WTC11 (cell line): ENCODE measurements at regions not wholly inside any gene's neighbourhood (a gene's known extent, or its start where the extent isn't known, plus 50 kb on each side); places are given as distances from the start of the nearest gene placed in this dataset.

Source experiments
- ATAC-seq: fragments of 200-7000 bp; cut with Tn5 transposase; 2 replicates; pipeline ENCODE4 v1.10.0; 2021; ENCODE audit warnings: mild to moderate bottlenecking, moderate library complexity
- CTCF ChIA-PET: fragments of 300-600 bp; sonication (Branson Sonifier 250); formaldehyde crosslinking; loops from one replicate; lab custom pipeline; 2021; ENCODE audit warnings: antibody characterized with exemption; lab: Charles Lee
- POLR2A ChIA-PET: fragments of 350-600 bp; sonication (Branson Sonifier 250); formaldehyde crosslinking; loops from one replicate; lab custom pipeline; 2021; ENCODE audit warnings: antibody characterized with exemption; lab: Charles Lee
- DNase-seq: peaks from one replicate; pipeline ENCODE4 v3.0.0; 2021; ENCODE audit warnings: low spot score
- H3K27ac Mint-ChIP-seq: 2 replicates; pipeline ENCODE4 v1.8.0; 2021; ENCODE audit warnings: mixed read lengths
- H3K27me3 Mint-ChIP-seq: 2 replicates; pipeline ENCODE4 v1.8.0; 2021; ENCODE audit warnings: low read depth, mild to moderate bottlenecking, moderate library complexity, mixed read lengths
- H3K36me3 Mint-ChIP-seq: 2 replicates; pipeline ENCODE4 v1.8.0; 2021; ENCODE audit warnings: mixed read lengths
- H3K4me1 Mint-ChIP-seq: 2 replicates; pipeline ENCODE4 v1.8.0; 2022; ENCODE audit warnings: mixed read lengths
- H3K4me3 Mint-ChIP-seq: 2 replicates; pipeline ENCODE4 v1.8.0; 2021; ENCODE audit warnings: mild to moderate bottlenecking, moderate library complexity, mixed read lengths
- H3K9me3 Mint-ChIP-seq: 2 replicates; pipeline ENCODE4 v1.8.0; 2021; ENCODE audit warnings: mixed read lengths
- ELF4 ChIP-seq: sonication (generic); formaldehyde crosslinking; IDR thresholded peaks from 2 replicates; pipeline ENCODE4 v1.8.1; 2022; ENCODE audit warnings: low read depth, mild to moderate bottlenecking, moderate library complexity, missing genetic modification reagents
- EMX1 ChIP-seq: fragments of 250-450 bp; sonication (Bioruptor Pico); IDR thresholded peaks from 2 replicates; pipeline ENCODE4 v1.8.0; 2021; ENCODE audit warnings: mild to moderate bottlenecking
- GTF2I ChIP-seq: fragments of 250-450 bp; sonication (Bioruptor Pico); conservative IDR thresholded peaks from 2 replicates; pipeline ENCODE4 v1.4.0; 2021; ENCODE audit warnings: mild to moderate bottlenecking
- JUN ChIP-seq: sonication (generic); formaldehyde crosslinking; IDR thresholded peaks from 2 replicates; pipeline ENCODE4 v1.8.0; 2023; ENCODE audit warnings: mild to moderate bottlenecking, missing genetic modification reagents
- MYBL2 ChIP-seq: sonication (generic); formaldehyde crosslinking; IDR thresholded peaks from 2 replicates; pipeline ENCODE4 v1.8.1; 2023; ENCODE audit warnings: mild to moderate bottlenecking, moderate library complexity, missing genetic modification reagents
- NFE2L1 ChIP-seq: sonication (generic); formaldehyde crosslinking; IDR thresholded peaks from 2 replicates; pipeline ENCODE4 v1.8.1; 2023; ENCODE audit warnings: missing genetic modification reagents
- RELA ChIP-seq: sonication (generic); formaldehyde crosslinking; IDR thresholded peaks from 2 replicates; pipeline ENCODE4 v1.8.1; 2022; ENCODE audit warnings: missing genetic modification reagents, mild to moderate bottlenecking, borderline replicate concordance
- RORB ChIP-seq: fragments of 250-450 bp; sonication (Bioruptor Pico); IDR thresholded peaks from 2 replicates; pipeline ENCODE4 v1.9.0; 2021; ENCODE audit warnings: mild to moderate bottlenecking
- ZNF396 ChIP-seq: fragments of 250-450 bp; sonication (Bioruptor Pico); IDR thresholded peaks from 2 replicates; pipeline ENCODE4 v1.8.0; 2021; ENCODE audit warnings: mild to moderate bottlenecking, moderate library complexity, borderline replicate concordance
- TF ChIP-seq, protein P1 (sequence below): fragments of 250-450 bp; sonication (Bioruptor Pico); conservative IDR thresholded peaks from 2 replicates; pipeline ENCODE4 v1.9.0; 2021; ENCODE audit warnings: mild to moderate bottlenecking
- TF ChIP-seq, protein P2 (sequence below): sonication (generic); formaldehyde crosslinking; IDR thresholded peaks from 2 replicates; pipeline ENCODE4 v1.8.0; 2022; ENCODE audit warnings: missing genetic modification reagents
- TF ChIP-seq, protein P3 (sequence below): sonication (generic); formaldehyde crosslinking; IDR thresholded peaks from 2 replicates; pipeline ENCODE4 v1.8.1; 2023; ENCODE audit warnings: mild to moderate bottlenecking, missing genetic modification reagents, moderate library complexity
- TF ChIP-seq, protein P4 (sequence below): fragments of 200-600 bp; IDR thresholded peaks from 2 replicates; pipeline ENCODE4 v1.8.0; 2022; ENCODE audit warnings: antibody characterized with exemption
- TF ChIP-seq, protein P5 (sequence below): fragments of 250-450 bp; sonication (Bioruptor Pico); IDR thresholded peaks from 2 replicates; pipeline ENCODE4 v1.9.0; 2021; ENCODE audit warnings: mild to moderate bottlenecking

DNA sequence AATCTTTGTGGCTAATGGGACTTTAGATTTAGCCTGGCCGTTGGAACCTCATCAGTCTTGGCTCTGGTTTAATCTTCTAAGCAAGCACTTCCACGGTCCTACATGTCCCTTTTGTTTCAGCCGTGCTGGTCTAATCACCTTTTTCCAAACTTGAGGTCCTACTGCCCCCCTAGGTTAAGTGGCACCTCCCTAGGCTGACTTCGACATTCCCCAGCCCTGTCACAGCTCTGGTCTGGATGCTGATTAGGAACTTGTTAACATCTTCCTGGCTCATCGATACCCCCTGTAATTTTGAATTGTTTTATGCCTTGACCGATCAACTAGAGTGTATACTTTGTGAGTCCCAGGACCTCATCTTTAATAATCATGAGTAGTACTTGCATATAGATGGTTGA is 56.6 kb downstream of the OTOR start (continued):
- TF ChIP-seq, protein P1, sequence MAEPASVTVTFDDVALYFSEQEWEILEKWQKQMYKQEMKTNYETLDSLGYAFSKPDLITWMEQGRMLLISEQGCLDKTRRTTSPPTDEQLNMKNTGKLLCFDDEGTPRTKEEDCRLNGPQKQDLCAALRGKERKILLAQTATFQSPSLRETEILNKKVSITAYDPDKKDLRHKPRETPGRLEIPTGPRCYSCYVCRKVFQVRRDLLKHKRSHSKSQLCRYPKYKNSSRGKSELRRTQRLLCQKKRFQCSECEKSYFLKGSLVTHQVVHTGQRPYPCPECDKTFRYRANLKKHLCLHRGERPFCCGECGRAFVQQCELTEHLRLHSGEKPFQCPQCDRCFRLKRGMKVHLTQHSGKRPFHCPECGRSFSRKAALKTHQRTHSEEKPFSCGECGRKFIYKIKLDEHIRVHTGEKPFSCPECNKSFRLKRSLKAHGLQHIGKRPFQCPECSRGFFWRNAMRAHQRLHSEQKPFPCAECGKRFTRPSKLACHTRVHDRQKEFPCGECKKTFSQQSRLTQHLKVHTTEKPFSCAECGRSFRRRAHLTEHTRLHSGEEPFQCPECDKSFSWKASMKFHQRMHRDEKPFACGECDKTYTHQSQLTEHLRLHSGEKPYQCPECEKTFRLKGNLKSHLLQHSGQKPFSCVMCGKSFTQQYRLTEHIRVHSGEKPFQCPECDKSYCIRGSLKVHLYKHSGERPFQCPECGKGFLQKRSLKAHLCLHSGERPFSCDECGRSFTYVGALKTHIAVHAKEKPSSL (CRISPR knock-in tag) = no peak
- TF ChIP-seq, protein P2, sequence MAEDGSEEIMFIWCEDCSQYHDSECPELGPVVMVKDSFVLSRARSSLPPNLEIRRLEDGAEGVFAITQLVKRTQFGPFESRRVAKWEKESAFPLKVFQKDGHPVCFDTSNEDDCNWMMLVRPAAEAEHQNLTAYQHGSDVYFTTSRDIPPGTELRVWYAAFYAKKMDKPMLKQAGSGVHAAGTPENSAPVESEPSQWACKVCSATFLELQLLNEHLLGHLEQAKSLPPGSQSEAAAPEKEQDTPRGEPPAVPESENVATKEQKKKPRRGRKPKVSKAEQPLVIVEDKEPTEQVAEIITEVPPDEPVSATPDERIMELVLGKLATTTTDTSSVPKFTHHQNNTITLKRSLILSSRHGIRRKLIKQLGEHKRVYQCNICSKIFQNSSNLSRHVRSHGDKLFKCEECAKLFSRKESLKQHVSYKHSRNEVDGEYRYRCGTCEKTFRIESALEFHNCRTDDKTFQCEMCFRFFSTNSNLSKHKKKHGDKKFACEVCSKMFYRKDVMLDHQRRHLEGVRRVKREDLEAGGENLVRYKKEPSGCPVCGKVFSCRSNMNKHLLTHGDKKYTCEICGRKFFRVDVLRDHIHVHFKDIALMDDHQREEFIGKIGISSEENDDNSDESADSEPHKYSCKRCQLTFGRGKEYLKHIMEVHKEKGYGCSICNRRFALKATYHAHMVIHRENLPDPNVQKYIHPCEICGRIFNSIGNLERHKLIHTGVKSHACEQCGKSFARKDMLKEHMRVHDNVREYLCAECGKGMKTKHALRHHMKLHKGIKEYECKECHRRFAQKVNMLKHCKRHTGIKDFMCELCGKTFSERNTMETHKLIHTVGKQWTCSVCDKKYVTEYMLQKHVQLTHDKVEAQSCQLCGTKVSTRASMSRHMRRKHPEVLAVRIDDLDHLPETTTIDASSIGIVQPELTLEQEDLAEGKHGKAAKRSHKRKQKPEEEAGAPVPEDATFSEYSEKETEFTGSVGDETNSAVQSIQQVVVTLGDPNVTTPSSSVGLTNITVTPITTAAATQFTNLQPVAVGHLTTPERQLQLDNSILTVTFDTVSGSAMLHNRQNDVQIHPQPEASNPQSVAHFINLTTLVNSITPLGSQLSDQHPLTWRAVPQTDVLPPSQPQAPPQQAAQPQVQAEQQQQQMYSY (CRISPR knock-in tag) = no peak
- TF ChIP-seq ELF4 (CRISPR knock-in tag) (no peak), GTF2I (CRISPR knock-in tag) (no peak), RORB (no peak), EMX1 (no peak), RELA (CRISPR knock-in tag) (no peak), MYBL2 (no peak)

DNA sequence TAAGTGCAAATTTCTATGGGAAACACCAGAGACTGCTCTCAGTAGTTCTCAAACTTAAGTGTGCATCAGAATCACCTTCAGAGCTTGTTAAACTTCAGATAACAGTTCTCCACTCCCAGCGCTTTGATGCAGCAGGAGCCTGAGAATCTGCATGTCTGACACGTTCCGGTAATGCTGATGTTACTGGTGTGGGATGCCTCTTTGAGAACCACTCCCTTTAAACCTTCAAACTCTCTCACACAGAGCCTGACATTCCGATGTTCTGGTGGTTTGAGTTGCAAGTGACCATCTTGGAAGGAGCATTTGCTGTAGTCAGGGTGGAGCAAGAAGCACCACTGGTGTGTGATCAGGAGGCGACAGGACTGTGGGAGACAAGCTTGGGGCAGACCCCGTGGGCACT is 57.9 kb downstream of the OTOR start:
- Mint-ChIP-seq H3K27ac (no peak overlapping the region), H3K4me1 (peaks cover 8% of the 10 kb centered on the region), H3K36me3 (no peaks in the 10 kb centered on the region), H3K4me3 (no peak overlapping the region), H3K27me3 (no peaks in the 10 kb centered on the region), H3K9me3 (peaks cover 3% of the 10 kb centered on the region; the same call in 1 of the 2 replicates)
- DNase-seq (no peak), ATAC-seq (no peak)
- POLR2A ChIA-PET = no interaction called here
- TF ChIP-seq, protein P3, sequence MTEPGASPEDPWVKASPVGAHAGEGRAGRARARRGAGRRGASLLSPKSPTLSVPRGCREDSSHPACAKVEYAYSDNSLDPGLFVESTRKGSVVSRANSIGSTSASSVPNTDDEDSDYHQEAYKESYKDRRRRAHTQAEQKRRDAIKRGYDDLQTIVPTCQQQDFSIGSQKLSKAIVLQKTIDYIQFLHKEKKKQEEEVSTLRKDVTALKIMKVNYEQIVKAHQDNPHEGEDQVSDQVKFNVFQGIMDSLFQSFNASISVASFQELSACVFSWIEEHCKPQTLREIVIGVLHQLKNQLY = no peak
- TF ChIP-seq RELA (CRISPR knock-in tag) = no peak
- TF ChIP-seq, protein P4, sequence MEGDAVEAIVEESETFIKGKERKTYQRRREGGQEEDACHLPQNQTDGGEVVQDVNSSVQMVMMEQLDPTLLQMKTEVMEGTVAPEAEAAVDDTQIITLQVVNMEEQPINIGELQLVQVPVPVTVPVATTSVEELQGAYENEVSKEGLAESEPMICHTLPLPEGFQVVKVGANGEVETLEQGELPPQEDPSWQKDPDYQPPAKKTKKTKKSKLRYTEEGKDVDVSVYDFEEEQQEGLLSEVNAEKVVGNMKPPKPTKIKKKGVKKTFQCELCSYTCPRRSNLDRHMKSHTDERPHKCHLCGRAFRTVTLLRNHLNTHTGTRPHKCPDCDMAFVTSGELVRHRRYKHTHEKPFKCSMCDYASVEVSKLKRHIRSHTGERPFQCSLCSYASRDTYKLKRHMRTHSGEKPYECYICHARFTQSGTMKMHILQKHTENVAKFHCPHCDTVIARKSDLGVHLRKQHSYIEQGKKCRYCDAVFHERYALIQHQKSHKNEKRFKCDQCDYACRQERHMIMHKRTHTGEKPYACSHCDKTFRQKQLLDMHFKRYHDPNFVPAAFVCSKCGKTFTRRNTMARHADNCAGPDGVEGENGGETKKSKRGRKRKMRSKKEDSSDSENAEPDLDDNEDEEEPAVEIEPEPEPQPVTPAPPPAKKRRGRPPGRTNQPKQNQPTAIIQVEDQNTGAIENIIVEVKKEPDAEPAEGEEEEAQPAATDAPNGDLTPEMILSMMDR = no peak
- CTCF ChIA-PET = interaction anchor here (1.2 to 4.0 kb wide), 4 partner anchors 10 to 637 kb away, joined by 4 to 90 read pairs (median 5); no protein-coding TSS in a partner anchor

DNA sequence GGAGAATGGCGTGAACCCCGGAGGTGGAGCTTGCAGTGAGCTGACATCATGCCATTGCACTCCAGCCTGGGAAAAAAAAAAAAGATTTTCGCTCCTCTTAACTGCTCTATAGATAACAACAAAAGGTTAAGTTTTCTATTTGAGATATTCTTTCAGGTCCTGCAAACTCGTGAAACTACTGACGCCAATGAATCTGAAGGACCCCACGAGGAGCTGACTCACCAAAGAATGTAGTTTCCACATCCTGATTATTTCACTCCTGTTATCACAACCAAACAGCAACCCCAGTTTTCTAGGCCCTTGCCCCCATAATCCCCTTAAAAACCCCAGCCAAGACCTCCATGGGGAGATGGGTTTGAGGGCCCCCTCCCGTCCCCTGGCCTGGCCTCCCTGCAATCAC is 58.7 kb downstream of the OTOR start:
- Mint-ChIP-seq H3K4me3 (no peak overlapping the region), H3K27me3 (no peaks in the 10 kb centered on the region), H3K4me1 (peaks cover 8% of the 10 kb centered on the region)
- no peak for ATAC-seq
- POLR2A ChIA-PET = no interaction called here
- TF ChIP-seq EMX1 (no peak), ZNF396 (CRISPR knock-in tag) (no peak), NFE2L1 (CRISPR knock-in tag) (no peak), JUN (CRISPR knock-in tag) (no peak)
- TF ChIP-seq, protein P5, sequence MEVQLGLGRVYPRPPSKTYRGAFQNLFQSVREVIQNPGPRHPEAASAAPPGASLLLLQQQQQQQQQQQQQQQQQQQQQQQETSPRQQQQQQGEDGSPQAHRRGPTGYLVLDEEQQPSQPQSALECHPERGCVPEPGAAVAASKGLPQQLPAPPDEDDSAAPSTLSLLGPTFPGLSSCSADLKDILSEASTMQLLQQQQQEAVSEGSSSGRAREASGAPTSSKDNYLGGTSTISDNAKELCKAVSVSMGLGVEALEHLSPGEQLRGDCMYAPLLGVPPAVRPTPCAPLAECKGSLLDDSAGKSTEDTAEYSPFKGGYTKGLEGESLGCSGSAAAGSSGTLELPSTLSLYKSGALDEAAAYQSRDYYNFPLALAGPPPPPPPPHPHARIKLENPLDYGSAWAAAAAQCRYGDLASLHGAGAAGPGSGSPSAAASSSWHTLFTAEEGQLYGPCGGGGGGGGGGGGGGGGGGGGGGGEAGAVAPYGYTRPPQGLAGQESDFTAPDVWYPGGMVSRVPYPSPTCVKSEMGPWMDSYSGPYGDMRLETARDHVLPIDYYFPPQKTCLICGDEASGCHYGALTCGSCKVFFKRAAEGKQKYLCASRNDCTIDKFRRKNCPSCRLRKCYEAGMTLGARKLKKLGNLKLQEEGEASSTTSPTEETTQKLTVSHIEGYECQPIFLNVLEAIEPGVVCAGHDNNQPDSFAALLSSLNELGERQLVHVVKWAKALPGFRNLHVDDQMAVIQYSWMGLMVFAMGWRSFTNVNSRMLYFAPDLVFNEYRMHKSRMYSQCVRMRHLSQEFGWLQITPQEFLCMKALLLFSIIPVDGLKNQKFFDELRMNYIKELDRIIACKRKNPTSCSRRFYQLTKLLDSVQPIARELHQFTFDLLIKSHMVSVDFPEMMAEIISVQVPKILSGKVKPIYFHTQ = no peak
- TF ChIP-seq, all 79 proteins: peak for 0
- CTCF ChIA-PET = interaction anchor here (0.7 to 4.0 kb wide), 6 partner anchors 10 to 636 kb away, joined by 3 to 90 read pairs (median 4); no protein-coding TSS in a partner anchor
- Mint-ChIP-seq H3K36me3 (no peaks in the 10 kb centered on the region), H3K9me3 (peaks cover 3% of the 10 kb centered on the region; the same call in 1 of the 2 replicates), H3K27ac (no peak overlapping the region)
- no peak for DNase-seq
